Inferior parietal cortex (tissue), 1 donor: ENCODE measurements at regions not wholly inside any gene's neighbourhood (a gene's known extent, or its start where the extent isn't known, plus 50 kb on each side); places are given as distances from the start of the nearest gene placed in this dataset.

Experiments
- DNase-seq: peaks from one replicate; pipeline ENCODE4 v3.0.0-alpha.2; 2016; ENCODE audit errors: extremely low spot score

- DNase-seq: no peak
Measured at GRCh38 chr5:90191352-90192045, 218.1 kb downstream of the CETN3 start.

GRCh38 chr5:90185897-90186468, 223.6 kb downstream of the CETN3 start:
- DNase-seq: no peak

- no peak for DNase-seq
Measured at GRCh38 chr5:90184764-90185163, 224.8 kb downstream of the CETN3 start.

GRCh38 chr5:90182726-90183125, 226.8 kb downstream of the CETN3 start:
- no peak for DNase-seq

GRCh38 chr5:90174236-90174635, 235.3 kb downstream of the CETN3 start:
- no peak for DNase-seq

DNA sequence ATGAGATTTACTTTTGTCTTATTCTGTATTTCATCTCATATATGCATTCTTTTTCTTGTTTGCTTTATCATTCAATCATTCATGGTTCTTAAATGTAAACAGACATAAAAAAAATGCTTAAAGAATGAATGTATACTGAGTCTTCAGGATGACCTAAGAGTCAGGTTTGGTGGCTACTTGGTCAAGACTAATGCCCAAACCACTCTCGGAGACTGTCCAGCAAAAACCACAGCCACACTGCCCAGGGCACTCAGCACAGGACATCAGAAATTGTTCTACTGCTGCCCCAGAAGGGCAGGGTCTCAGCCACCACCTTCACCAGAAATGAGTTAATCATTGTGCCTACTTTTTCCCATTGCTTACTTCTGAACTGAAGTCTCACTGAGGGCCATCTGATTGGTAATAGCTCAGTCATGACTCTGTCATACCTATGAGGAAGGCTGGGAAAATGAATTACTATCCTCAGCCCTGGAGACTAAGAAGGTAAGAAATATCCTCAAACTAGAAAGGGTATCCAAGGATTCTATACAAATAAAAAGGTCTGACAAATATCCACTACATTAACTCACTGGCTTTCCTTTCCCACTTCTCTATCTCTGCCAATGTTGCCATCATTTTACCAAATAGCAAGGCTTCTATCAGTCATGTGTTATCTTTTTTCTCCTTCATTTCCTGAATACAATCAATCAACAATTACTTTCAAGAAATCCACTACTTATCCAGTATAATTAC, 236.1 kb downstream of the CETN3 start:
- no peak for DNase-seq

DNA sequence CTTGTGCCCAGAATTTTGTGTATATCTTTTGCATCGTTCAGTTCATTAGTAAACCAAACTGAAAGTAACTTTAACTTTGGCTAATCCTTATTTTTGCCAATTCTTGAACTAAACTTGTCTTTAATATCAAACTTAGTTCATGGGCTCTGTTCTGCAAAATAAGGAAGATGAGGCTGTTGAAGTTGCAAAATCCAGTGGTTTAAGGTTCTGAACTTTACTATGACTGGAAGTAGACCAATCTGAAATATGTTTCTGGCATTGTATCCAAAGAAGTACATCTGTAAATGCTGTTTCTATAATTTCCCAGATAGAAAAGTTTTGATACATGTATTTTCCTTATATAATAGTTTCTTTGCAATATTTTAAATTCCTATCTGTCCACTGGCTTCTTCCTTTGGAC, 238.1 kb downstream of the CETN3 start:
- DNase-seq: no peak

- no peak for DNase-seq
Measured at GRCh38 chr5:90170261-90170660, 239.3 kb downstream of the CETN3 start.

DNA sequence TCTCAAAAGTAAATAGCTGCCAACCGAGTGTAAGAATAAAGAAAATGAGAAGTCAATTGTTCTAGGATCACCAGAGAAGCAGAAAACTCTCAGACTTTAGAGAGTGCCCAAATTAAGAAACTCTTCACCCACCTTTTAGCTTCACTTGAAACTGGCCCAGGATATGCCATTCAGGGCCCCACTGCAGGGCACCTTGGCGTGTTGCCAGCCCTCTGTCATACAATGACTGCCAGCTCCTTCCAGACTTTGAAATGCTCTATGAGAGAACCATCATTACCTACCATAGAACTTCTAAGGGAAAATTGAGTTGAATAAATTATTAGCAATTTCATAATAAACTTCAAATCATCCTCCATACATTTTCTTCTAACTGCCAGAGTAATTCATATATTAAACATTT, 240.5 kb downstream of the CETN3 start:
- no peak for DNase-seq

DNA sequence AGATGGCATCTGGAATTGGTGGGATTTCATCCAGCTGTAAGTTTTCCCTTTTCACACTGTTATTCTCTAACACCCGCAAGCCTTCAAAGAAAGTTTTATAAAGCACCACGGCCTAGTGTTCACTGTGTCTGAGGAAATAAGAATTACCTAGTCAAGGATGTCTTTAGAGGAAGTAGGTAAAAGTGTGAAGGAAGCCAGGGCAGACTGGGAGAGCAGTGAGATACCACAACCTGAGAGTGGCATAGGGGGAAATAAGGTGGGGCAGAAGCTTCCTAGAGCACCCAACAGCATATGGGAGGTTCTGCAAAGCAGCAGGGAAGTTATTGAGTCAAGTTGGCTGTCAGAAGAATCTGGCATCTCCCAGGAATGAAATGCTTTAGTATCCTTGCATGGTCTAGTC, 241.2 kb downstream of the CETN3 start:
- no peak for DNase-seq

- no peak for DNase-seq
Measured at GRCh38 chr5:90166816-90167215, 242.7 kb downstream of the CETN3 start.

DNA sequence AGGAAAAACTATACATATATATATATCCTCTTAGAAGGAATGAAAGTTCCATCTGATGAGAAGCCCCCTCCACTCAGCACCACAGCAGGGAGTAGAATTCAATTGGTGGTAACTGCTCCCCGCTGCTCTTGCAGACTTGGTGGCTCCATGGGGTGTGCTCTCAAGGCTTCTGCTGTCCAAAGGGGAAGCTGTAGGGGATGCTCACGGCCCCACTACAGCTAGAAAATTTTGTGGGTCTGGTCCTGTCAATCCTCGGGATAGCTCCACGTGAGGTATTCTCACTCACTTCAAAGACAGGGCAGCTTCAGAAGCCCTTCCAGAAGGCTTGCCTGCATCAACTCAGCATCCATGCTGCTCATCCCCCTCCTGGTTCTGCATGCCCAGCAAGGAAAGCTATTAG, 247.2 kb downstream of the CETN3 start:
- DNase-seq: no peak

DNA sequence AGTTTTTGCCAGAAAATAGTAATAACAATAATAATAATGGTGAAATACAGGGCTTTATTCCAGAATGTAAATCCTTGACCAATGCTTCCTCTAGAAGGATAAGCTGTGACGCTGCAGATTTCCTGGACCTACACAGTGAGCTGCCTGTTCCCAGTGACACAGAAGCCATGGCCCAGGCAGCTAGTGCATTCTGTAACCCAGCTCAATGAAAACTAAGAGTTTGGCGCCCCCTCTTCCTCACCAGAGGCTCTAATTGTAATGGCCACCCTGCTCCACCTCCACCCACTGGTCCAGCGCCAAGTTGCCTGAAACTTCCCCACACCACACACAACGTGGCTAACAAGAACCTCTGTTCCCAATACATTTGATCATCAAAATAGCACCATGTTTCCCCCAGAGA, 248.1 kb downstream of the CETN3 start:
- DNase-seq: no peak

- no peak for DNase-seq
Measured at GRCh38 chr5:90158131-90158530, 251.4 kb downstream of the CETN3 start.

GRCh38 chr5:90153031-90153430, 256.5 kb downstream of the CETN3 start:
- no peak for DNase-seq

DNA sequence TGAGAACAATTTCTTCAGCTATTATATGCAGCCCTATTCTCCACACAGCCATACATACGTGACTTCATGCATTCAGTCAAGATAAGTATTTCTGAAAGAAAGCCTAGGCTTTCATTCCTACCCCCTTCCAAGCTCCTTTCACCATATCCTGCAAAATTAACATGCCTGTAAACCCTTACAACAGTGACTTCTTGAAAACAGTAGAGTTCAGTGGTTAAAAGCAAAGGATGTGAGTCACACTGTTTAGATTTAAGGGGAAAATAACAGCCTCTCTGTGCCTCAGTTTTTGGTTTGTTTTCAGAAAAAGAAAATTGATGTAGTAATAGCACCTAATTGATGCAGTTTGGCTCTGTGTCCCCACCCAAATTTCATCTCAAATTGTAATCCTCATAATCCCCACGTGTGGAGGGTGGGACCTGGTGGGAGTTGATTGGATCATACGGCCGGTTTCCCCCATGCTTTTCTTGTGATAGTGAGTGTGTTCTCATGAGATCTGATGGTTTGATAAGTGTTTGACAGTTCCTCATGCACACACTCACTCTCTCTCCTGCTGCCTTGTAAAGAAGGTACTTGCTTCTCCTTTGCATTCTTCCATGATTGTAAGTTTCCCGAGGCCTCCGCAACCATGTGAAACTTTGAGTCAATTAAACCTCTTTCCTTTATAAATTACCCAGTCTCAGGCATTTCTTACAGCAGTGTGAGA, 264.8 kb downstream of the CETN3 start:
- no peak for DNase-seq

- no peak for DNase-seq
Measured at GRCh38 chr5:90142541-90142940, 267.0 kb downstream of the CETN3 start.

- no peak for DNase-seq
Measured at GRCh38 chr5:90141984-90142383, 267.6 kb downstream of the CETN3 start.

GRCh38 chr5:90136952-90137528, 272.5 kb downstream of the CETN3 start:
- no peak for DNase-seq

DNA sequence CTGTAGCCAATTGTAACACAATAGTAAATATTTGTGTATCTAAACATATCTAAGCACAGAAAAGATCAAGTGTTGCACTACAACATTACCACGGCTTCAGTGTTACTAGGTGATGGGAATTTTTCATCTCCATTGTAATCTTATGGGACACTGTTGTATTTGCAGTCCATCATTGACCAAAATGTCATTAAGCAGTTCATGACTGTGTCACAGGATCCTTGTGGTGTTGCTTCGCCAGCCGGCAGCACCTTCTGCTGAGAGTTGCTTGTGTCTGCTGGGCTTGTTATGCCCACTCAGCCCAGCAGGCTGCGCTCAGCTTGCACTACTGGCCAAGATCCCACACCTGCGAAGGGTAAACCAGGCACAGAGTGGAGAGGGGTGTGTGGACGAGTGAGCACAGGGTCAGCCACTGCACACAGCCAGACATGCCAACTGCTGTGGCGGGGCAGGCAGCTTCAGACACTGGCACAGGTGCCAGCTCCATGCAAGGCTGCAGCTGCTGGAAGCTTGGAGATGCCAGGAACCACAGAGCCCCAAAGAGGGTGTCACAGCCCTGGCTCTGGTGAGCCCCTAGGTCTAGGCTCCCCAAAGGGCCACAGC, 273.7 kb downstream of the CETN3 start:
- no peak for DNase-seq

- DNase-seq: peak; percentile 28
Measured at GRCh38 chr5:90134892-90135291, 274.7 kb downstream of the CETN3 start.

GRCh38 chr5:90134381-90134780, 275.2 kb downstream of the CETN3 start:
- DNase-seq: no peak
